ENCODE measurements at regions not wholly inside any gene's neighbourhood (a gene's known extent, or its start where the extent isn't known, plus 50 kb on each side); places are given as distances from the start of the nearest gene placed in this dataset.

DNA sequence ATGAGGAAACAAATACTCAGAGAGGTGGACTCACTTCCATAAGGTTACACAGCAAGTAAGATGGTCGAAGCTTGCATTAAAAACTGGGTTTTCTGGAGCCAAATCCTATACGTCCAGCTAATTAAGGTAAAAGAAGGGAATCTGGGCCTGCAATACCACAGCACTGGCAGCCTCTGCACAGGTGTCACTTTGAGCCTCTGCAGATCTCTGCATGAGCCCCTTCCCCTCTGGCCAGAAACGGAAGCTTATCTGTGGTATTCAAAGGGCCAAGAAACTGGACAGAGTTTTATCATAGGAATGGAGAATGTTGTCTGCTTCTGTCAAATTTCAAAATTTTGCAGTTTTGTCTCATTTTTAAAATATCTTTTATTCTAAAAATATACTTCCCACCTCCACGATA, 76.1 kb downstream of the OSR1 start:
- Histone ChIP-seq H3K9me3 (ENCODE audit: insufficient read depth, low read length) (no peaks in the 10 kb centered on the region), H3K4me1 (ENCODE audit: low read length) (no peaks in the 10 kb centered on the region)

DNA sequence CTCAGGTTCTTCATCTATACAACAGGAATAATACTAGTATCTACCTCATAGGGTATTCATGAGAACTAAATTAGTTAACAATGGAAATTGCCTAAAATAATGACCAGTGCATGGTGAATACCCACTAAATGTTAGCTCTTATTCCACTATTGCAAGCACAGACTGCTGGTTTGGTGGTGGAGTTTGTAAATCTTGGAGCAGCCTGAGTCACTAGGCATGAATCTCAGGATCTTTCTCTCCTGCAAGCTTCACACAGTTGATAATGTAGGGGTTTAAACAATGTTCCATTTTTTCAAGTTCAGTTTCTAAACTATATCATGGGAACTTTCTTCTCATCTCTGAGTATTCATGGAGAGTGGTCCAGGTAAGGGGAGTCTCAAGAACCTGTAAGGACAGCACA, 84.0 kb downstream of the OSR1 start:
- H3K79me2 ChIP-seq (ENCODE audit: low read length), result no peaks in the 10 kb centered on the region
- no peaks in the 10 kb centered on the region for H3K9me3 ChIP-seq (ENCODE audit: insufficient read depth, low read length)
- TF ChIP-seq EZH2phosphoT487 (IDR thresholded peaks at IDR 0.05; ENCODE audit: low read depth), result no peak
- TF ChIP-seq, protein P1, sequence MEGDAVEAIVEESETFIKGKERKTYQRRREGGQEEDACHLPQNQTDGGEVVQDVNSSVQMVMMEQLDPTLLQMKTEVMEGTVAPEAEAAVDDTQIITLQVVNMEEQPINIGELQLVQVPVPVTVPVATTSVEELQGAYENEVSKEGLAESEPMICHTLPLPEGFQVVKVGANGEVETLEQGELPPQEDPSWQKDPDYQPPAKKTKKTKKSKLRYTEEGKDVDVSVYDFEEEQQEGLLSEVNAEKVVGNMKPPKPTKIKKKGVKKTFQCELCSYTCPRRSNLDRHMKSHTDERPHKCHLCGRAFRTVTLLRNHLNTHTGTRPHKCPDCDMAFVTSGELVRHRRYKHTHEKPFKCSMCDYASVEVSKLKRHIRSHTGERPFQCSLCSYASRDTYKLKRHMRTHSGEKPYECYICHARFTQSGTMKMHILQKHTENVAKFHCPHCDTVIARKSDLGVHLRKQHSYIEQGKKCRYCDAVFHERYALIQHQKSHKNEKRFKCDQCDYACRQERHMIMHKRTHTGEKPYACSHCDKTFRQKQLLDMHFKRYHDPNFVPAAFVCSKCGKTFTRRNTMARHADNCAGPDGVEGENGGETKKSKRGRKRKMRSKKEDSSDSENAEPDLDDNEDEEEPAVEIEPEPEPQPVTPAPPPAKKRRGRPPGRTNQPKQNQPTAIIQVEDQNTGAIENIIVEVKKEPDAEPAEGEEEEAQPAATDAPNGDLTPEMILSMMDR (IDR thresholded peaks at IDR 0.05; ENCODE audit: low read depth, low read length), result no peak
- no peaks in the 10 kb centered on the region for H3K36me3 ChIP-seq (replicated peaks; ENCODE audit: low read depth, low read length)
- H3K4me1 ChIP-seq (ENCODE audit: low read length), result no peaks in the 10 kb centered on the region
- H3K27me3 ChIP-seq (ENCODE audit: low read depth, low read length), result no peaks in the 10 kb centered on the region
- H3K27ac ChIP-seq (ENCODE audit: low read length), result no peak overlapping the region
- no peak overlapping the region for H3K4me3 ChIP-seq (ENCODE audit: low read length)
- no peak overlapping the region for H3K4me2 ChIP-seq (ENCODE audit: low read length)
- H3K9ac ChIP-seq (ENCODE audit: low read length), result no peak overlapping the region
- no peak overlapping the region for H2AFZ ChIP-seq (ENCODE audit: low read depth, low read length)
- H4K20me1 ChIP-seq (ENCODE audit: insufficient read depth, low read length), result no peaks in the 10 kb centered on the region

More for the DNA sequence above, 76.1 kb downstream of the OSR1 start:
- Histone ChIP-seq H3K36me3 (replicated peaks; ENCODE audit: low read depth, low read length) (no peaks in the 10 kb centered on the region), H3K9ac (ENCODE audit: low read length) (no peak overlapping the region), H2AFZ (ENCODE audit: low read depth, low read length) (no peak overlapping the region), H3K4me3 (ENCODE audit: low read length) (no peak overlapping the region), H3K4me2 (ENCODE audit: low read length) (no peak overlapping the region), H4K20me1 (ENCODE audit: insufficient read depth, low read length) (no peaks in the 10 kb centered on the region), H3K79me2 (ENCODE audit: low read length) (no peaks in the 10 kb centered on the region), H3K27me3 (ENCODE audit: low read depth, low read length) (no peaks in the 10 kb centered on the region), H3K27ac (ENCODE audit: low read length) (no peak overlapping the region)
- TF ChIP-seq, protein P1 (IDR thresholded peaks at IDR 0.05; ENCODE audit: low read depth, low read length), result no peak
- TF ChIP-seq EZH2phosphoT487 (IDR thresholded peaks at IDR 0.05; ENCODE audit: low read depth), result no peak

DNA sequence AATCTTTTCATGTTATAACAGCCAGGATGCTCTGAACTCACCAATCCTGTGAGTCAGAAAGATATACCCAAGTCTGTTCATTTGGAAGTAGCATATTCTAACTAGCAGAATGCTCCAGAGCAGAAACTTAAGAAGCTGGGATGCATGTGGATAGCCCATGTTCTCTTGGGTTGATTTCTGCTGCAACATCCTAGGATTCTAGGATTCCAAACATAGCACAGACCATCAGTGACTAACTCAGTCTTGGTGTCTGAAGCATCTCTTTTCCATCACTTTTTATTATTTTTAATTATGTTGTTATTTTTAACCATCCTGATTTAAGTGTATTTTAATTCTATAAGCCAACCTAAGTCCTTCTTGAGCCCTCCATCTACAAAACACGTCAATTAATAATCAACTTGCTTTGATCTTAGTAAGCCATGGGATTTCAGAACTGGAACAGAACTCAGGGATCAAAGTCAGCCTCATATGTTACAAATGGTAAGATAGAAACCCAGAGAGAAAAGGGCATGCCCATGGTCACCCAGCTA, 85.4 kb downstream of the OSR1 start:
- Histone ChIP-seq H3K4me3 (ENCODE audit: low read length) (no peak overlapping the region), H2AFZ (ENCODE audit: low read depth, low read length) (no peak overlapping the region), H4K20me1 (ENCODE audit: insufficient read depth, low read length) (no peaks in the 10 kb centered on the region), H3K4me2 (ENCODE audit: low read length) (no peak overlapping the region), H3K9me3 (ENCODE audit: insufficient read depth, low read length) (no peaks in the 10 kb centered on the region), H3K9ac (ENCODE audit: low read length) (no peak overlapping the region), H3K27me3 (ENCODE audit: low read depth, low read length) (no peaks in the 10 kb centered on the region), H3K27ac (ENCODE audit: low read length) (no peak overlapping the region), H3K4me1 (ENCODE audit: low read length) (no peaks in the 10 kb centered on the region), H3K79me2 (ENCODE audit: low read length) (no peaks in the 10 kb centered on the region), H3K36me3 (replicated peaks; ENCODE audit: low read depth, low read length) (no peaks in the 10 kb centered on the region)
- no peak for TF ChIP-seq EZH2phosphoT487 (IDR thresholded peaks at IDR 0.05; ENCODE audit: low read depth)
- TF ChIP-seq, protein P1 (IDR thresholded peaks at IDR 0.05; ENCODE audit: low read depth, low read length), result no peak

DNA sequence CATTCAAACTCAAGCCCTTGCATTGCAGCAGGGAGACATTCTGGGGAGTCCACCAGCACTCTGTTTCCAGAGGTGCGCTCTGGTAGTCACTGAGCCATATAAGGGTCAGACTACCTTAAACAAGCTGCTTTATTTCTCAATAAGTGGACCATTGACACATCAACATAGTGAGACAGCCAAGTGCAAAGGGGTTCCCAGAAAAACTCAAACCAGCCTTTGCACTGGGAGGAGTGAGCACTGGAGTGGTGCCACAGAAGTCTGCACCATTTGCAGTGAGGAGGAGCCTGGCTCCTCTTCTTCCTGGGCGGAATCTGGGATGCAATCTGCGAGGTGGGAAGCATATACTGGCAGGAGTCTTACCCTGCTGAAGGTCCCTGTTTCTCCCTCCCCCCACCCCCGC, 86.4 kb downstream of the OSR1 start:
- H3K9me3 ChIP-seq (ENCODE audit: insufficient read depth, low read length), result no peaks in the 10 kb centered on the region
- H3K36me3 ChIP-seq (replicated peaks; ENCODE audit: low read depth, low read length), result no peaks in the 10 kb centered on the region
- no peaks in the 10 kb centered on the region for H3K79me2 ChIP-seq (ENCODE audit: low read length)
- no peak overlapping the region for H3K4me3 ChIP-seq (ENCODE audit: low read length)
- no peak overlapping the region for H2AFZ ChIP-seq (ENCODE audit: low read depth, low read length)
- H3K27me3 ChIP-seq (ENCODE audit: low read depth, low read length), result no peaks in the 10 kb centered on the region
- no peaks in the 10 kb centered on the region for H4K20me1 ChIP-seq (ENCODE audit: insufficient read depth, low read length)
- TF ChIP-seq, protein P1 (IDR thresholded peaks at IDR 0.05; ENCODE audit: low read depth, low read length), result no peak
- no peak for TF ChIP-seq EZH2phosphoT487 (IDR thresholded peaks at IDR 0.05; ENCODE audit: low read depth)
- H3K9ac ChIP-seq (ENCODE audit: low read length), result no peak overlapping the region
- no peak overlapping the region for H3K27ac ChIP-seq (ENCODE audit: low read length)
- H3K4me2 ChIP-seq (ENCODE audit: low read length), result no peak overlapping the region
- H3K4me1 ChIP-seq (ENCODE audit: low read length), result no peaks in the 10 kb centered on the region
